HEK293 (cell line): ENCODE measurements at regions not wholly inside any gene's neighbourhood (a gene's known extent, or its start where the extent isn't known, plus 50 kb on each side); places are given as distances from the start of the nearest gene placed in this dataset.

Source experiments
- CTCF ChIA-PET: fragments of 350-600 bp; formaldehyde crosslinking; extraction: SDS; loops from one replicate; lab custom pipeline; 2021; ENCODE audit warnings: antibody characterized with exemption; lab: Yijun Ruan, JAX
- POLR2A ChIA-PET: fragments of 300-600 bp; formaldehyde crosslinking; extraction: SDS; loops from one replicate; lab custom pipeline; 2020; ENCODE audit warnings: antibody characterized with exemption, inconsistent platforms; lab: Yijun Ruan, JAX
- H3K27ac ChIP-seq: fragments of 200-500 bp; sonication (Bioruptor generic); 2 replicates; pipeline ENCODE4 v1.5.1; 2014; ENCODE audit warnings: low read depth, low read length, control low read depth, inconsistent platforms; ENCODE audit errors: extremely low read depth
- H3K36me3 ChIP-seq, 2 experiments: fragments of 200-500 bp in 1 of 2; sonication (Bioruptor generic) in 1 of 2; 1 replicate in 1 of 2; 2 replicates in 1 of 2; pipeline ENCODE4 v1.5.1; 2014 to 2017; ENCODE audit warnings: inconsistent platforms in 2 of 2, low read length in 2 of 2; ENCODE audit not compliant: control insufficient read depth in 2 of 2, insufficient read depth in 1 of 2
- H3K4me1 ChIP-seq: fragments of 200-500 bp; sonication (Bioruptor generic); 2 replicates; pipeline ENCODE4 v1.5.1; 2014; ENCODE audit warnings: mild to moderate bottlenecking, low read length, inconsistent platforms; ENCODE audit not compliant: control insufficient read depth, insufficient read depth
- H3K4me3 ChIP-seq: 2 replicates; pipeline ENCODE4 v1.5.1; 2011; ENCODE audit warnings: low read depth, mild to moderate bottlenecking, control low read depth, low read length, moderate library complexity
- H3K9me3 ChIP-seq: fragments of 200-500 bp; sonication (Bioruptor generic); 2 replicates; pipeline ENCODE4 v1.5.1; 2014; ENCODE audit warnings: low read depth, low read length, inconsistent platforms; ENCODE audit not compliant: control insufficient read depth, insufficient read depth
- BCL6B ChIP-seq: fragments of 450-650 bp; formaldehyde crosslinking; IDR thresholded peaks from 2 replicates; pipeline ENCODE4 v1.5.1; 2017; ENCODE audit warnings: missing biosample characterization, missing genetic modification characterization
- OSR2 ChIP-seq: fragments of 450-650 bp; formaldehyde crosslinking; IDR thresholded peaks from 2 replicates; pipeline ENCODE4 v1.5.1; 2016; ENCODE audit warnings: missing biosample characterization, missing genetic modification characterization
- TCF7L2 ChIP-seq: IDR thresholded peaks from 2 replicates; pipeline ENCODE4 v1.6.1; 2011; ENCODE audit warnings: low read depth, mild to moderate bottlenecking, inconsistent platforms, low read length, moderate library complexity, borderline replicate concordance
- ZFP41 ChIP-seq: fragments of 450-650 bp; formaldehyde crosslinking; IDR thresholded peaks from 2 replicates; pipeline ENCODE4 v1.5.1; 2016; ENCODE audit warnings: missing biosample characterization, missing genetic modification characterization, borderline replicate concordance
- ZNF184 ChIP-seq: fragments of 450-650 bp; IDR thresholded peaks from 2 replicates; pipeline ENCODE4 v1.5.1; 2018; ENCODE audit warnings: missing biosample characterization, mild to moderate bottlenecking, missing genetic modification characterization
- ZNF2 ChIP-seq: fragments of 450-650 bp; formaldehyde crosslinking; IDR thresholded peaks from 2 replicates; pipeline ENCODE4 v1.5.1; 2016; ENCODE audit warnings: missing biosample characterization, missing genetic modification characterization
- ZNF510 ChIP-seq: fragments of 450-650 bp; formaldehyde crosslinking; IDR thresholded peaks from 2 replicates; pipeline ENCODE4 v1.5.1; 2018; ENCODE audit warnings: mild to moderate bottlenecking, missing genetic modification characterization, missing biosample characterization; ENCODE audit not compliant: insufficient replicate concordance
- ZNF596 ChIP-seq: fragments of 450-650 bp; IDR thresholded peaks from 2 replicates; pipeline ENCODE4 v1.5.0; 2018; ENCODE audit warnings: missing biosample characterization, mild to moderate bottlenecking, missing genetic modification characterization, moderate library complexity
- ZNF600 ChIP-seq: fragments of 450-650 bp; formaldehyde crosslinking; IDR thresholded peaks from 2 replicates; pipeline ENCODE4 v1.5.1; 2016; ENCODE audit warnings: missing biosample characterization, missing genetic modification characterization
- ZNF610 ChIP-seq: fragments of 450-650 bp; formaldehyde crosslinking; IDR thresholded peaks from 2 replicates; pipeline ENCODE4 v1.5.1; 2016; ENCODE audit warnings: missing biosample characterization, missing genetic modification characterization, borderline replicate concordance
- ZNF626 ChIP-seq: fragments of 450-650 bp; sonication (Bioruptor Pico); formaldehyde crosslinking; IDR thresholded peaks from 2 replicates; pipeline ENCODE4 v1.5.1; 2018; ENCODE audit warnings: missing biosample characterization, missing genetic modification characterization, inconsistent platforms
- ZNF654 ChIP-seq: fragments of 450-650 bp; formaldehyde crosslinking; IDR thresholded peaks from 2 replicates; pipeline ENCODE4 v1.5.1; 2016; ENCODE audit warnings: low read depth, missing biosample characterization, missing genetic modification characterization
- ZNF670 ChIP-seq: fragments of 450-650 bp; formaldehyde crosslinking; IDR thresholded peaks from 2 replicates; pipeline ENCODE4 v1.5.1; 2016; ENCODE audit warnings: missing biosample characterization, missing genetic modification characterization, low read depth
- ZNF791 ChIP-seq: fragments of 450-650 bp; formaldehyde crosslinking; IDR thresholded peaks from 2 replicates; pipeline ENCODE4 v1.5.1; 2016; ENCODE audit warnings: missing biosample characterization, missing genetic modification characterization
- TF ChIP-seq, protein P1 (sequence below): fragments of 450-650 bp; formaldehyde crosslinking; IDR thresholded peaks from 2 replicates; pipeline ENCODE4 v1.5.1; 2016; ENCODE audit warnings: missing biosample characterization, missing genetic modification characterization
- TF ChIP-seq, protein P2 (sequence below): fragments of 450-650 bp; formaldehyde crosslinking; IDR thresholded peaks from 2 replicates; pipeline ENCODE4 v1.5.1; 2016; ENCODE audit warnings: missing biosample characterization, missing genetic modification characterization
- TF ChIP-seq, protein P3 (sequence below): fragments of 450-650 bp; formaldehyde crosslinking; conservative IDR thresholded peaks from 2 replicates; pipeline ENCODE4 v1.5.1; 2016; ENCODE audit warnings: low read depth, missing biosample characterization, missing genetic modification characterization
- TF ChIP-seq, protein P4 (sequence below): fragments of 450-650 bp; formaldehyde crosslinking; IDR thresholded peaks from 2 replicates; pipeline ENCODE4 v1.5.1; 2016; ENCODE audit warnings: missing biosample characterization, missing genetic modification characterization

- no peaks in the 10 kb centered on the region for H3K4me1 ChIP-seq
- no peaks in the 10 kb centered on the region for H3K9me3 ChIP-seq
- TF ChIP-seq, protein P1, sequence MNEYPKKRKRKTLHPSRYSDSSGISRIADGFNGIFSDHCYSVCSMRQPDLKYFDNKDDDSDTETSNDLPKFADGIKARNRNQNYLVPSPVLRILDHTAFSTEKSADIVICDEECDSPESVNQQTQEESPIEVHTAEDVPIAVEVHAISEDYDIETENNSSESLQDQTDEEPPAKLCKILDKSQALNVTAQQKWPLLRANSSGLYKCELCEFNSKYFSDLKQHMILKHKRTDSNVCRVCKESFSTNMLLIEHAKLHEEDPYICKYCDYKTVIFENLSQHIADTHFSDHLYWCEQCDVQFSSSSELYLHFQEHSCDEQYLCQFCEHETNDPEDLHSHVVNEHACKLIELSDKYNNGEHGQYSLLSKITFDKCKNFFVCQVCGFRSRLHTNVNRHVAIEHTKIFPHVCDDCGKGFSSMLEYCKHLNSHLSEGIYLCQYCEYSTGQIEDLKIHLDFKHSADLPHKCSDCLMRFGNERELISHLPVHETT (tag by site-specific recombination): no peak
- TF ChIP-seq ZNF600 (tag by site-specific recombination) (no peak), ZNF610 (tag by site-specific recombination) (no peak), ZNF626 (no peak), ZFP41 (tag by site-specific recombination) (no peak), ZNF596 (tag by site-specific recombination) (no peak), OSR2 (tag by site-specific recombination) (no peak), ZNF2 (tag by site-specific recombination) (no peak), ZNF670 (tag by site-specific recombination) (no peak), TCF7L2 (no peak), ZNF791 (no peak), ZNF184 (tag by site-specific recombination) (no peak), ZNF654 (tag by site-specific recombination) (no peak)
- TF ChIP-seq, protein P2, sequence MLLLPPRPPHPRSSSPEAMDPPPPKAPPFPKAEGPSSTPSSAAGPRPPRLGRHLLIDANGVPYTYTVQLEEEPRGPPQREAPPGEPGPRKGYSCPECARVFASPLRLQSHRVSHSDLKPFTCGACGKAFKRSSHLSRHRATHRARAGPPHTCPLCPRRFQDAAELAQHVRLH: no peak
- TF ChIP-seq, protein P3, sequence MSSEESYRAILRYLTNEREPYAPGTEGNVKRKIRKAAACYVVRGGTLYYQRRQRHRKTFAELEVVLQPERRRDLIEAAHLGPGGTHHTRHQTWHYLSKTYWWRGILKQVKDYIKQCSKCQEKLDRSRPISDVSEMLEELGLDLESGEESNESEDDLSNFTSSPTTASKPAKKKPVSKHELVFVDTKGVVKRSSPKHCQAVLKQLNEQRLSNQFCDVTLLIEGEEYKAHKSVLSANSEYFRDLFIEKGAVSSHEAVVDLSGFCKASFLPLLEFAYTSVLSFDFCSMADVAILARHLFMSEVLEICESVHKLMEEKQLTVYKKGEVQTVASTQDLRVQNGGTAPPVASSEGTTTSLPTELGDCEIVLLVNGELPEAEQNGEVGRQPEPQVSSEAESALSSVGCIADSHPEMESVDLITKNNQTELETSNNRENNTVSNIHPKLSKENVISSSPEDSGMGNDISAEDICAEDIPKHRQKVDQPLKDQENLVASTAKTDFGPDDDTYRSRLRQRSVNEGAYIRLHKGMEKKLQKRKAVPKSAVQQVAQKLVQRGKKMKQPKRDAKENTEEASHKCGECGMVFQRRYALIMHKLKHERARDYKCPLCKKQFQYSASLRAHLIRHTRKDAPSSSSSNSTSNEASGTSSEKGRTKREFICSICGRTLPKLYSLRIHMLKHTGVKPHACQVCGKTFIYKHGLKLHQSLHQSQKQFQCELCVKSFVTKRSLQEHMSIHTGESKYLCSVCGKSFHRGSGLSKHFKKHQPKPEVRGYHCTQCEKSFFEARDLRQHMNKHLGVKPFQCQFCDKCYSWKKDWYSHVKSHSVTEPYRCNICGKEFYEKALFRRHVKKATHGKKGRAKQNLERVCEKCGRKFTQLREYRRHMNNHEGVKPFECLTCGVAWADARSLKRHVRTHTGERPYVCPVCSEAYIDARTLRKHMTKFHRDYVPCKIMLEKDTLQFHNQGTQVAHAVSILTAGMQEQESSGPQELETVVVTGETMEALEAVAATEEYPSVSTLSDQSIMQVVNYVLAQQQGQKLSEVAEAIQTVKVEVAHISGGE (tag by site-specific recombination): no peak
- TF ChIP-seq, protein P4, sequence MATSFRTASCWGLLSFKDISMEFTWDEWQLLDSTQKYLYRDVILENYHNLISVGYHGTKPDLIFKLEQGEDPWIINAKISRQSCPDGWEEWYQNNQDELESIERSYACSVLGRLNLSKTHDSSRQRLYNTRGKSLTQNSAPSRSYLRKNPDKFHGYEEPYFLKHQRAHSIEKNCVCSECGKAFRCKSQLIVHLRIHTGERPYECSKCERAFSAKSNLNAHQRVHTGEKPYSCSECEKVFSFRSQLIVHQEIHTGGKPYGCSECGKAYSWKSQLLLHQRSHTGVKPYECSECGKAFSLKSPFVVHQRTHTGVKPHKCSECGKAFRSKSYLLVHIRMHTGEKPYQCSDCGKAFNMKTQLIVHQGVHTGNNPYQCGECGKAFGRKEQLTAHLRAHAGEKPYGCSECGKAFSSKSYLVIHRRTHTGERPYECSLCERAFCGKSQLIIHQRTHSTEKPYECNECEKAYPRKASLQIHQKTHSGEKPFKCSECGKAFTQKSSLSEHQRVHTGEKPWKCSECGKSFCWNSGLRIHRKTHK (tag by site-specific recombination): no peak
- TF ChIP-seq, all 188 proteins: peak for 0
- ChIA-PET CTCF (no interaction called here), POLR2A (no interaction called here)
- Histone ChIP-seq H3K36me3 (no peaks in the 10 kb centered on the region), H3K27ac (no peak overlapping the region), H3K4me3 (no peak overlapping the region)
Observed at GRCh38 chr1:188228623-188229022, 1399.9 kb downstream of the PLA2G4A start.

- H3K4me1 ChIP-seq: no peaks in the 10 kb centered on the region
- no peak for TF ChIP-seq BCL6B
- TF ChIP-seq ZNF510 (tag by site-specific recombination): no peak
- TF ChIP-seq, all 188 proteins: peak for 0
- ChIA-PET POLR2A (no interaction called here), CTCF (no interaction called here)
- Histone ChIP-seq H3K4me3 (no peak overlapping the region), H3K36me3 (no peaks in the 10 kb centered on the region), H3K27ac (no peak overlapping the region), H3K9me3 (no peaks in the 10 kb centered on the region)
Observed at GRCh38 chr1:188237573-188238348, 1409.0 kb downstream of the PLA2G4A start.
